Neural progenitor cell (in vitro differentiated cells): ENCODE measurements at regions not wholly inside any gene's neighbourhood (a gene's known extent, or its start where the extent isn't known, plus 50 kb on each side); places are given as distances from the start of the nearest gene placed in this dataset.

ENCODE experiments used
- DNase-seq: peaks from one replicate; pipeline ENCODE4 v3.0.0-alpha.2; 2016; ENCODE audit warnings: low spot score
- H2AFZ ChIP-seq: fragments of 200-600 bp; sonication (generic); replicated peaks from 2 replicates; pipeline ENCODE4 v1.6.1; 2016; ENCODE audit warnings: antibody characterized with exemption
- H3F3A ChIP-seq: fragments of 200-600 bp; sonication (generic); 2 replicates; pipeline ENCODE4 v1.6.1; 2016; ENCODE audit warnings: antibody characterized with exemption, low read depth
- H3K27ac ChIP-seq: fragments of 200-600 bp; sonication (generic); 2 replicates; pipeline ENCODE4 v1.5.1; 2016; ENCODE audit warnings: mild to moderate bottlenecking
- H3K27me3 ChIP-seq: fragments of 200-600 bp; sonication (generic); 2 replicates; pipeline ENCODE4 v1.6.1; 2016; ENCODE audit warnings: mild to moderate bottlenecking, moderate library complexity
- H3K36me3 ChIP-seq: fragments of 200-600 bp; sonication (generic); 2 replicates; pipeline ENCODE4 v1.5.1; 2016
- H3K4me1 ChIP-seq: fragments of 200-600 bp; sonication (generic); 2 replicates; pipeline ENCODE4 v1.6.1; 2016; ENCODE audit warnings: mixed run types
- H3K4me2 ChIP-seq: fragments of 200-600 bp; sonication (generic); 2 replicates; pipeline ENCODE4 v1.6.1; 2016
- H3K4me3 ChIP-seq: fragments of 200-600 bp; sonication (generic); 2 replicates; pipeline ENCODE4 v1.5.1; 2016
- H3K79me2 ChIP-seq: fragments of 200-600 bp; sonication (generic); 2 replicates; pipeline ENCODE4 v1.6.1; 2016; ENCODE audit warnings: low read depth
- H3K9ac ChIP-seq: fragments of 200-600 bp; sonication (generic); 2 replicates; pipeline ENCODE4 v1.6.1; 2016
- H3K9me3 ChIP-seq: fragments of 200-600 bp; sonication (generic); 2 replicates; pipeline ENCODE4 v1.5.1; 2016; ENCODE audit warnings: low read depth
- H4K20me1 ChIP-seq: fragments of 200-600 bp; sonication (generic); 2 replicates; pipeline ENCODE4 v1.6.1; 2016; ENCODE audit warnings: low read depth
- H3K27ac Mint-ChIP-seq: 3 replicates; pipeline ENCODE4 v1.8.0; 2021; ENCODE audit warnings: mixed read lengths
- H3K27me3 Mint-ChIP-seq: 2 replicates; pipeline ENCODE4 v1.8.0; 2022; ENCODE audit warnings: low read depth, mild to moderate bottlenecking, inconsistent platforms, moderate library complexity, mixed read lengths; ENCODE audit not compliant: insufficient read depth
- H3K36me3 Mint-ChIP-seq: 3 replicates; pipeline ENCODE4 v1.8.0; 2021; ENCODE audit warnings: mixed read lengths
- H3K4me1 Mint-ChIP-seq: 3 replicates; pipeline ENCODE4 v1.8.0; 2021; ENCODE audit warnings: mixed read lengths
- H3K4me3 Mint-ChIP-seq: 3 replicates; pipeline ENCODE4 v1.8.0; 2021; ENCODE audit warnings: mild to moderate bottlenecking, moderate library complexity, mixed read lengths
- H3K9me3 Mint-ChIP-seq: 3 replicates; pipeline ENCODE4 v1.8.0; 2020; ENCODE audit warnings: mixed read lengths
- EZH2 ChIP-seq: fragments of 200-600 bp; sonication (generic); IDR thresholded peaks from 2 replicates; pipeline ENCODE4 v1.6.1; 2017; ENCODE audit warnings: antibody characterized with exemption, mild to moderate bottlenecking, moderate library complexity
- EZH2phosphoT487 ChIP-seq: fragments of 200-600 bp; sonication (generic); IDR thresholded peaks from 2 replicates; pipeline ENCODE4 v1.6.1; 2017; ENCODE audit warnings: antibody characterized with exemption
- TF ChIP-seq, protein P1 (sequence below): fragments of 200-600 bp; sonication (generic); IDR thresholded peaks from 2 replicates; pipeline ENCODE4 v1.5.1; 2017; ENCODE audit warnings: antibody characterized with exemption, mild to moderate bottlenecking

DNA sequence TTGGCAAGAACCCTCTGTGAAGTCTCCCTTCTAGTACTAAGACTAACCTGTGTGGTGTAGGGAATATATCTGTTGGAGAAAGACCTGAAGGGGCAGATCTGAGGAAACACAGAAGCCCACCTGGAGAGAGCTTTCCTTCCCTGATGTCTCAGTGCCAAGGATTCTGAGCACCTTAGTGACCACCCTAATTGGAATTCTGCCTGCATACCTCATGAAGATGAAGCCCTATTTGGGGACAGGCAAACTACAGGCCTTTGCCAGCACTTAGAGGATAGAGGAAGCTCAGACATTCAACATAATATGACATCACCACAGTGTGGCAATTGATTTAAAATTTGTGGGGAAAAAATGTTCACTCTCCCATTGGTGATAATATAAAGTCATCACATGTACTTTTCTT, 766.2 kb upstream of the KIRREL3 start:
- H3K4me3 ChIP-seq = no peak overlapping the region
- no peak overlapping the region for H3K27ac ChIP-seq
- no peaks in the 10 kb centered on the region for H3F3A ChIP-seq
- no peaks in the 10 kb centered on the region for H3K4me1 ChIP-seq
- H4K20me1 ChIP-seq = no peaks in the 10 kb centered on the region
- H3K27me3 Mint-ChIP-seq = no peaks in the 10 kb centered on the region
- H3K79me2 ChIP-seq = no peaks in the 10 kb centered on the region
- peaks cover 4% of the 10 kb centered on the region for H3K9me3 Mint-ChIP-seq
- no peak overlapping the region for H3K4me2 ChIP-seq
- no peak overlapping the region for H3K9ac ChIP-seq
- H3K36me3 Mint-ChIP-seq = no peaks in the 10 kb centered on the region
- no peak for DNase-seq
- no peaks in the 10 kb centered on the region for H3K4me1 Mint-ChIP-seq
- H3K27me3 ChIP-seq = no peaks in the 10 kb centered on the region
- no peak overlapping the region for H2AFZ ChIP-seq
- no peak overlapping the region for H3K27ac Mint-ChIP-seq
- no peak overlapping the region for H3K4me3 Mint-ChIP-seq
- TF ChIP-seq EZH2 = no peak
- TF ChIP-seq EZH2phosphoT487 = no peak
- TF ChIP-seq, protein P1, sequence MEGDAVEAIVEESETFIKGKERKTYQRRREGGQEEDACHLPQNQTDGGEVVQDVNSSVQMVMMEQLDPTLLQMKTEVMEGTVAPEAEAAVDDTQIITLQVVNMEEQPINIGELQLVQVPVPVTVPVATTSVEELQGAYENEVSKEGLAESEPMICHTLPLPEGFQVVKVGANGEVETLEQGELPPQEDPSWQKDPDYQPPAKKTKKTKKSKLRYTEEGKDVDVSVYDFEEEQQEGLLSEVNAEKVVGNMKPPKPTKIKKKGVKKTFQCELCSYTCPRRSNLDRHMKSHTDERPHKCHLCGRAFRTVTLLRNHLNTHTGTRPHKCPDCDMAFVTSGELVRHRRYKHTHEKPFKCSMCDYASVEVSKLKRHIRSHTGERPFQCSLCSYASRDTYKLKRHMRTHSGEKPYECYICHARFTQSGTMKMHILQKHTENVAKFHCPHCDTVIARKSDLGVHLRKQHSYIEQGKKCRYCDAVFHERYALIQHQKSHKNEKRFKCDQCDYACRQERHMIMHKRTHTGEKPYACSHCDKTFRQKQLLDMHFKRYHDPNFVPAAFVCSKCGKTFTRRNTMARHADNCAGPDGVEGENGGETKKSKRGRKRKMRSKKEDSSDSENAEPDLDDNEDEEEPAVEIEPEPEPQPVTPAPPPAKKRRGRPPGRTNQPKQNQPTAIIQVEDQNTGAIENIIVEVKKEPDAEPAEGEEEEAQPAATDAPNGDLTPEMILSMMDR = no peak
- H3K36me3 ChIP-seq = no peaks in the 10 kb centered on the region
- no peaks in the 10 kb centered on the region for H3K9me3 ChIP-seq

DNA sequence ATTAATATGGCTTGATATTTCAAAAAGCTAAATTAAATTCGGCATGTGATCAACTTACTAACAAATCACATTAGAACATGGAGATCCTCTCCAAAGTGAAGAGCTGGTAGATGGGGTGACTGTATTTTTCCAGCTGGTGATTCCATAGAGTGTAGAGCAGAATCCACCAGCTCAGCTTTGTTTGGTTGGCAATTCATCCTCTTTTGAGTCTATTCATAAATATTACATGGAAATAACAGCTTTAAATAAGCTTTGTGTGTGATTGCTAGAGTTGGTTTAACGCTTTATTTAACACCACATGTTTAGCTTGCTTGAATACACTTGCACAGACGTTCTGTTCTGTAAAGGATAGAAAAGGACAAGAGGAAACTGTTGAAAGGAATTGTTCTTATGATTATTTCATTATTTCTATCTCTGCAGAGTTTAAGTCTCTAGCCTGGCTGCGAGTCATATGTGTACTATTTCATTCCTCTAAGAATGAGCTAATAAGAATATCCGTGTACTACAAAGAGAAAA, 738.3 kb upstream of the KIRREL3 start:
- H3K79me2 ChIP-seq = no peaks in the 10 kb centered on the region
- TF ChIP-seq, protein P1 = no peak
- no peak for TF ChIP-seq EZH2
- no peak for TF ChIP-seq EZH2phosphoT487
- H3K4me1 Mint-ChIP-seq = peaks cover 15% of the 10 kb centered on the region

GRCh38 chr11:127737499-127737898, 736.9 kb upstream of the KIRREL3 start:
- H3K27ac ChIP-seq = no peak overlapping the region
- no peaks in the 10 kb centered on the region for H3K9me3 ChIP-seq
- no peak for DNase-seq
- no peaks in the 10 kb centered on the region for H3K79me2 ChIP-seq
- H3F3A ChIP-seq = no peaks in the 10 kb centered on the region
- H2AFZ ChIP-seq = no peak overlapping the region
- H3K4me3 ChIP-seq = no peak overlapping the region
- no peak overlapping the region for H3K4me2 ChIP-seq
- H3K36me3 Mint-ChIP-seq = no peaks in the 10 kb centered on the region
- no peaks in the 10 kb centered on the region for H4K20me1 ChIP-seq
- H3K4me3 Mint-ChIP-seq = no peak overlapping the region
- H3K9ac ChIP-seq = no peak overlapping the region
- H3K27me3 ChIP-seq = no peaks in the 10 kb centered on the region
- no peaks in the 10 kb centered on the region for H3K27me3 Mint-ChIP-seq
- H3K36me3 ChIP-seq = no peaks in the 10 kb centered on the region
- H3K27ac Mint-ChIP-seq = no peak overlapping the region
- H3K9me3 Mint-ChIP-seq = no peaks in the 10 kb centered on the region
- TF ChIP-seq, protein P1 = no peak
- no peak for TF ChIP-seq EZH2phosphoT487
- no peak for TF ChIP-seq EZH2
- no peaks in the 10 kb centered on the region for H3K4me1 ChIP-seq
- H3K4me1 Mint-ChIP-seq = peaks cover 20% of the 10 kb centered on the region

More for the DNA sequence above, 738.3 kb upstream of the KIRREL3 start:
- no peaks in the 10 kb centered on the region for H3K9me3 Mint-ChIP-seq
- Histone ChIP-seq H3K4me2 (no peak overlapping the region), H4K20me1 (no peaks in the 10 kb centered on the region), H3K9me3 (no peaks in the 10 kb centered on the region), H3K27me3 (no peaks in the 10 kb centered on the region), H3K36me3 (no peaks in the 10 kb centered on the region), H3K4me1 (no peaks in the 10 kb centered on the region), H3K9ac (no peak overlapping the region), H3K4me3 (no peak overlapping the region), H2AFZ (no peak overlapping the region), H3F3A (no peaks in the 10 kb centered on the region), H3K27ac (no peak overlapping the region)
- no peaks in the 10 kb centered on the region for H3K36me3 Mint-ChIP-seq
- no peak for DNase-seq
- no peak overlapping the region for H3K4me3 Mint-ChIP-seq
- no peaks in the 10 kb centered on the region for H3K27me3 Mint-ChIP-seq
- no peak overlapping the region for H3K27ac Mint-ChIP-seq
